H1 (cell line): ENCODE measurements at regions not wholly inside any gene's neighbourhood (a gene's known extent, or its start where the extent isn't known, plus 50 kb on each side); places are given as distances from the start of the nearest gene placed in this dataset.

ENCODE experiments used
- CTCF ChIA-PET: fragments of 300-600 bp; sonication (Branson Sonifier 250); formaldehyde crosslinking; loops from one replicate; lab custom pipeline; 2021; ENCODE audit not compliant: partially characterized antibody; lab: Charles Lee
- POLR2A ChIA-PET: fragments of 300-600 bp; sonication (Branson Sonifier 250); formaldehyde crosslinking; loops from one replicate; lab custom pipeline; 2021; ENCODE audit warnings: inconsistent platforms; ENCODE audit not compliant: partially characterized antibody; lab: Charles Lee
- DNase-seq, 2 experiments: peaks; one replicate each; pipeline versions ENCODE4 v3.0.0 to v3.0.0-alpha.2; 2010 to 2022; ENCODE audit warnings: low spot score in 2 of 2, low read depth in 1 of 2, mixed read lengths in 1 of 2
- FAIRE-seq: peaks from 2 replicates; lab custom pipeline; 2011; peaks lifted over from hg19 to GRCh38; lab: Jason Lieb, UNC
- H2AFZ ChIP-seq: 2 replicates; pipeline ENCODE4 v1.8.1; 2012; ENCODE audit warnings: low read length, inconsistent platforms
- H2AK5ac ChIP-seq: 2 replicates; pipeline ENCODE4 v1.6.1; 2013; ENCODE audit warnings: low read depth, low read length
- H2BK120ac ChIP-seq: replicated peaks from 2 replicates; pipeline ENCODE3; 2013; ENCODE audit warnings: low read depth, low read length, inconsistent platforms
- H2BK12ac ChIP-seq: 2 replicates; pipeline ENCODE4 v1.6.1; 2013; ENCODE audit warnings: low read depth, low read length
- H2BK15ac ChIP-seq: 2 replicates; pipeline ENCODE4 v1.6.1; 2013; ENCODE audit warnings: low read length
- H2BK20ac ChIP-seq: 2 replicates; pipeline ENCODE4 v1.6.1; 2013; ENCODE audit warnings: low read length
- H2BK5ac ChIP-seq: 2 replicates; pipeline ENCODE4 v1.6.1; 2013; ENCODE audit warnings: low read depth, low read length
- H3K14ac ChIP-seq: 2 replicates; pipeline ENCODE4 v1.6.1; 2013; ENCODE audit warnings: inconsistent platforms; ENCODE audit not compliant: insufficient read length
- H3K18ac ChIP-seq: 2 replicates; pipeline ENCODE4 v1.6.1; 2013; ENCODE audit warnings: low read length; ENCODE audit errors: extremely low read depth
- H3K23ac ChIP-seq: 2 replicates; pipeline ENCODE4 v1.6.1; 2013; ENCODE audit warnings: inconsistent platforms; ENCODE audit not compliant: insufficient read length
- H3K23me2 ChIP-seq: 2 replicates; pipeline ENCODE4 v1.6.1; 2013; ENCODE audit warnings: low read depth, low read length
- H3K27ac ChIP-seq: 2 replicates; pipeline ENCODE4 v1.6.1; 2011; ENCODE audit warnings: low read depth, low read length, inconsistent platforms
- H3K27me3 ChIP-seq, 4 experiments: replicated peaks in 1 of 4; 1 replicate in 1 of 4; 2 replicates in 3 of 4; pipeline versions ENCODE4 v1.6.1 to v1.8.1; 2011 to 2013; ENCODE audit warnings: low read length in 3 of 4, mild to moderate bottlenecking in 3 of 4, inconsistent platforms in 2 of 4, mixed read lengths in 2 of 4, moderate library complexity in 1 of 4; ENCODE audit not compliant: control insufficient read depth in 3 of 4, insufficient read depth in 3 of 4; ENCODE audit errors: extremely low read depth in 1 of 4
- H3K36me3 ChIP-seq, 4 experiments: 2 replicates each; pipeline versions ENCODE4 v1.6.1 to v1.8.1; 2011 to 2013; ENCODE audit warnings: mild to moderate bottlenecking in 4 of 4, low read length in 3 of 4, moderate library complexity in 2 of 4, control low read depth in 1 of 4, inconsistent platforms in 1 of 4; ENCODE audit not compliant: insufficient read depth in 4 of 4, control insufficient read depth in 2 of 4
- H3K4ac ChIP-seq: replicated peaks from 2 replicates; pipeline ENCODE3; 2013; ENCODE audit warnings: low read length, low read depth, mixed read lengths, inconsistent platforms; ENCODE audit not compliant: insufficient read length
- H3K4me1 ChIP-seq, 4 experiments: replicated peaks in 1 of 4; 1 replicate in 1 of 4; 2 replicates in 3 of 4; pipeline versions ENCODE4 v1.6.1 to v1.8.1; 2011 to 2013; ENCODE audit warnings: low read length in 3 of 4, inconsistent platforms in 2 of 4, mixed read lengths in 1 of 4; ENCODE audit not compliant: insufficient read depth in 4 of 4, control insufficient read depth in 3 of 4
- H3K4me2 ChIP-seq, 2 experiments: 2 replicates each; pipeline versions ENCODE4 v1.6.1 to v1.8.1; 2011 to 2013; ENCODE audit warnings: low read depth in 2 of 2, low read length in 2 of 2, control low read depth in 1 of 2, inconsistent platforms in 1 of 2, mild to moderate bottlenecking in 1 of 2; ENCODE audit not compliant: insufficient read depth in 1 of 2
- H3K4me3 ChIP-seq, 4 experiments: fragments of 200-600, 300-600 bp in 1 of 4; sonication (generic), shearing (Covaris generic), sonication (Bioruptor Twin) in 1 of 4; 2 replicates each; pipeline versions ENCODE4 v1.5.1 to v1.8.1; 2011 to 2016; ENCODE audit warnings: low read length in 4 of 4, low read depth in 3 of 4, control low read depth in 2 of 4, inconsistent platforms in 2 of 4, mild to moderate bottlenecking in 2 of 4, mixed read lengths in 1 of 4, moderate library complexity in 1 of 4; ENCODE audit not compliant: insufficient read depth in 2 of 4; ENCODE audit errors: extremely low read depth in 1 of 4
- H3K56ac ChIP-seq: replicated peaks from 2 replicates; pipeline ENCODE3; 2013; ENCODE audit warnings: low read depth, mild to moderate bottlenecking, mixed read lengths, low read length, inconsistent platforms; ENCODE audit not compliant: insufficient read length
- H3K79me1 ChIP-seq: 2 replicates; pipeline ENCODE4 v1.6.1; 2013; ENCODE audit warnings: low read depth, low read length, control low read depth
- H3K79me2 ChIP-seq, 2 experiments: 2 replicates each; pipeline versions ENCODE4 v1.6.1 to v1.8.1; 2012 to 2013; ENCODE audit warnings: low read length in 2 of 2, mild to moderate bottlenecking in 2 of 2, inconsistent platforms in 1 of 2; ENCODE audit not compliant: insufficient read depth in 2 of 2, control insufficient read depth in 1 of 2
- H3K9ac ChIP-seq, 4 experiments: replicated peaks in 1 of 4; 1 replicate in 1 of 4; 2 replicates in 3 of 4; pipeline versions ENCODE4 v1.6.1 to v1.8.1; 2011 to 2013; ENCODE audit warnings: low read depth in 3 of 4, low read length in 3 of 4, control low read depth in 2 of 4, mild to moderate bottlenecking in 2 of 4, moderate library complexity in 2 of 4, inconsistent platforms in 1 of 4; ENCODE audit errors: extremely low read depth in 1 of 4
- H3K9me3 ChIP-seq, 2 experiments: 2 replicates each; pipeline versions ENCODE4 v1.6.1 to v1.8.1; 2012 to 2013; ENCODE audit warnings: mild to moderate bottlenecking in 2 of 2, moderate library complexity in 2 of 2, control low read depth in 1 of 2, inconsistent platforms in 1 of 2, low read depth in 1 of 2, low read length in 1 of 2, mixed read lengths in 1 of 2; ENCODE audit not compliant: insufficient read depth in 2 of 2
- H4K20me1 ChIP-seq, 2 experiments: replicated peaks in 1 of 2; 2 replicates each; pipeline versions ENCODE3 to v1.8.1; 2011 to 2013; ENCODE audit warnings: inconsistent platforms in 2 of 2, low read length in 2 of 2, mild to moderate bottlenecking in 1 of 2; ENCODE audit not compliant: insufficient read depth in 2 of 2, control insufficient read depth in 1 of 2
- H4K5ac ChIP-seq: 2 replicates; pipeline ENCODE4 v1.6.1; 2013; ENCODE audit warnings: low read length, low read depth, mixed read lengths, inconsistent platforms; ENCODE audit not compliant: insufficient read length
- H4K8ac ChIP-seq: 2 replicates; pipeline ENCODE4 v1.8.0; 2013; ENCODE audit warnings: mild to moderate bottlenecking, moderate library complexity, low read length, inconsistent platforms; ENCODE audit not compliant: insufficient read depth; ENCODE audit errors: extremely low read depth
- H4K91ac ChIP-seq: replicated peaks from 2 replicates; pipeline ENCODE3; 2013; ENCODE audit warnings: low read length, mixed read lengths, inconsistent platforms; ENCODE audit not compliant: insufficient read length
- CBX5 ChIP-seq: fragments of 300-800, 300-1000 bp; sonication (generic); IDR thresholded peaks from 2 replicates; pipeline ENCODE4 v1.7.1; 2016; ENCODE audit warnings: antibody characterized with exemption, low read length, low read depth
- CHD2 ChIP-seq: IDR thresholded peaks from 2 replicates; pipeline ENCODE4 v1.6.1; 2012; ENCODE audit warnings: low read length, improper control_type of control experiment
- CREB1 ChIP-seq: IDR thresholded peaks from 2 replicates; pipeline ENCODE4 v1.6.1; 2012; ENCODE audit warnings: inconsistent platforms
- EGR1 ChIP-seq: IDR thresholded peaks from 2 replicates; pipeline ENCODE4 v1.6.1; 2011; ENCODE audit warnings: low read depth, low read length, borderline replicate concordance
- GABPA ChIP-seq: IDR thresholded peaks from 2 replicates; pipeline ENCODE4 v1.6.1; 2011; ENCODE audit warnings: mild to moderate bottlenecking, low read length, moderate library complexity, borderline replicate concordance; ENCODE audit not compliant: insufficient read depth
- MAFK ChIP-seq: IDR thresholded peaks from 2 replicates; pipeline ENCODE4 v1.6.1; 2012; ENCODE audit warnings: low read depth, mild to moderate bottlenecking, improper control_type of control experiment, low read length
- POU5F1 ChIP-seq: IDR thresholded peaks from 2 replicates; pipeline ENCODE4 v1.6.1; 2011; ENCODE audit warnings: low read depth, mild to moderate bottlenecking, low read length, moderate library complexity
- RNF2 ChIP-seq: fragments of 200-900, 300-1000 bp; sonication (generic); IDR thresholded peaks from 2 replicates; pipeline ENCODE4 v1.7.1; 2016; ENCODE audit warnings: borderline replicate concordance, low read depth, mild to moderate bottlenecking, antibody characterized with exemption, low read length; ENCODE audit not compliant: poor library complexity, severe bottlenecking; ENCODE audit errors: missing control alignments
- RXRA ChIP-seq: IDR thresholded peaks from 2 replicates; pipeline ENCODE4 v1.6.1; 2011; ENCODE audit warnings: low read depth, mild to moderate bottlenecking, low read length, moderate library complexity; ENCODE audit not compliant: insufficient read depth
- WGBS, 2 experiments: shearing (Covaris generic) in 1 of 2; methylation state at CpG; one replicate each; pipeline versions ENCODE4 v1.1.6 to v1.1.7; 2013 to 2015; ENCODE audit warnings: low lambda C conversion rate in 2 of 2, mixed read lengths in 2 of 2, inconsistent platforms in 1 of 2, low coverage in 1 of 2, missing lambda C conversion rate in 1 of 2; ENCODE audit not compliant: insufficient replicate concordance in 2 of 2, insufficient coverage in 1 of 2, insufficient read length in 1 of 2; ENCODE audit errors: extremely low coverage in 1 of 2, missing lambda C conversion rate in 1 of 2; 5-methylcytosine and 5-hydroxymethylcytosine counted together
- TF ChIP-seq, protein P1 (sequence below): IDR thresholded peaks from 2 replicates; pipeline ENCODE4 v1.6.1; 2012; ENCODE audit warnings: inconsistent platforms
- TF ChIP-seq, protein P2 (sequence below): IDR thresholded peaks from 2 replicates; pipeline ENCODE4 v1.6.1; 2012; ENCODE audit warnings: low read length, inconsistent platforms
- TF ChIP-seq, protein P3 (sequence below): IDR thresholded peaks from 2 replicates; pipeline ENCODE4 v1.6.1; 2012; ENCODE audit warnings: inconsistent platforms

DNA sequence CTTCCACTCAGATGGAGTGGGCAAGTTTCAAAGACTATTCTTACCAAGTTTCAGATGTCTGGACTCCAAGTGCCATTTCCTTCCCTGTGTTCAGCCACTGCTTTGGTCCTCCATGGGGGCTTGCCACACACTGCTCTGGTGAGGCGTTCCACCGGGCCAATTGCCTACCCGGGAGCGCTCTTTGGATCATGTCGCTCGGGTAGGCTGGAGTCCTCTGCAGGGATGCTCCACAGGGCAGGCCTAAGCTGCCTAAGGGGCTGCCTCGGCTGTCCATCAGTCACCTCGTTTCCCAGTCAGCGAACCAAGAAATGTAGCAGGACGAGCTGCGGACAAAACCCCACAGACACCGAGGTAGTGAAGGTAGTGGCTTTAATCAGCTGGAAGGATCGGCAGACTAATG, 200.7 kb upstream of the KLF8 start:
- Histone ChIP-seq H2BK120ac (no peak overlapping the region), H2BK5ac (no peak overlapping the region), H4K91ac (no peak overlapping the region), H3K56ac (no peak overlapping the region), H3K36me3 (no peaks in the 10 kb centered on the region), H3K9ac (no peak overlapping the region), H3K79me1 (no peaks in the 10 kb centered on the region), H3K9me3 (no peaks in the 10 kb centered on the region), H3K18ac (no peak overlapping the region), H2AK5ac (no peak overlapping the region), H3K23me2 (no peaks in the 10 kb centered on the region), H3K4me1 (no peaks in the 10 kb centered on the region), H4K20me1 (no peaks in the 10 kb centered on the region), H2BK12ac (no peak overlapping the region), H3K4me2 (no peak overlapping the region), H3K4me3 (no peak overlapping the region), H2BK15ac (no peak overlapping the region), H3K27me3 (no peaks in the 10 kb centered on the region), H3K14ac (no peak overlapping the region), H3K23ac (no peak overlapping the region), H2AFZ (no peak overlapping the region), H3K27ac (no peak overlapping the region), H2BK20ac (no peak overlapping the region), H4K5ac (no peak overlapping the region), H3K79me2 (no peaks in the 10 kb centered on the region), H4K8ac (peak overlapping the region; percentile 14; the same call in 1 of the 2 replicates), H3K4ac (no peak overlapping the region)
- ChIA-PET POLR2A (no interaction called here), CTCF (no interaction called here)
- FAIRE-seq (no peak), DNase-seq (no peak)
- WGBS, 2 experiments, result 96% methylated on average over 11 of the region's 13 CpGs; no CpG with 5 or more reads in 1 of the 2 experiments
- TF ChIP-seq GABPA (no peak), EGR1 (no peak), MAFK (no peak), CBX5 (no peak), POU5F1 (no peak), RXRA (no peak), CHD2 (no peak), CREB1 (no peak), RNF2 (no peak)
- TF ChIP-seq, protein P1, sequence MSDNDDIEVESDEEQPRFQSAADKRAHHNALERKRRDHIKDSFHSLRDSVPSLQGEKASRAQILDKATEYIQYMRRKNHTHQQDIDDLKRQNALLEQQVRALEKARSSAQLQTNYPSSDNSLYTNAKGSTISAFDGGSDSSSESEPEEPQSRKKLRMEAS, result no peak
- TF ChIP-seq, protein P2, sequence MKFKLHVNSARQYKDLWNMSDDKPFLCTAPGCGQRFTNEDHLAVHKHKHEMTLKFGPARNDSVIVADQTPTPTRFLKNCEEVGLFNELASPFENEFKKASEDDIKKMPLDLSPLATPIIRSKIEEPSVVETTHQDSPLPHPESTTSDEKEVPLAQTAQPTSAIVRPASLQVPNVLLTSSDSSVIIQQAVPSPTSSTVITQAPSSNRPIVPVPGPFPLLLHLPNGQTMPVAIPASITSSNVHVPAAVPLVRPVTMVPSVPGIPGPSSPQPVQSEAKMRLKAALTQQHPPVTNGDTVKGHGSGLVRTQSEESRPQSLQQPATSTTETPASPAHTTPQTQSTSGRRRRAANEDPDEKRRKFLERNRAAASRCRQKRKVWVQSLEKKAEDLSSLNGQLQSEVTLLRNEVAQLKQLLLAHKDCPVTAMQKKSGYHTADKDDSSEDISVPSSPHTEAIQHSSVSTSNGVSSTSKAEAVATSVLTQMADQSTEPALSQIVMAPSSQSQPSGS, result no peak
- TF ChIP-seq, protein P3, sequence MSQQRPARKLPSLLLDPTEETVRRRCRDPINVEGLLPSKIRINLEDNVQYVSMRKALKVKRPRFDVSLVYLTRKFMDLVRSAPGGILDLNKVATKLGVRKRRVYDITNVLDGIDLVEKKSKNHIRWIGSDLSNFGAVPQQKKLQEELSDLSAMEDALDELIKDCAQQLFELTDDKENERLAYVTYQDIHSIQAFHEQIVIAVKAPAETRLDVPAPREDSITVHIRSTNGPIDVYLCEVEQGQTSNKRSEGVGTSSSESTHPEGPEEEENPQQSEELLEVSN, result no peak
